HUDEP-2 (cell line): ENCODE measurements at regions not wholly inside any gene's neighbourhood (a gene's known extent, or its start where the extent isn't known, plus 50 kb on each side); places are given as distances from the start of the nearest gene placed in this dataset.
A peak's percentile ranks its signal among the peaks of the same experiment; 100 is the strongest.

Source experiments
- DNase-seq, 76 experiments: peaks; one replicate each; lab custom pipeline; 2025; ENCODE audit not compliant: unreplicated experiment in 76 of 76; lab: John Stamatoyannopoulos, UW

DNA sequence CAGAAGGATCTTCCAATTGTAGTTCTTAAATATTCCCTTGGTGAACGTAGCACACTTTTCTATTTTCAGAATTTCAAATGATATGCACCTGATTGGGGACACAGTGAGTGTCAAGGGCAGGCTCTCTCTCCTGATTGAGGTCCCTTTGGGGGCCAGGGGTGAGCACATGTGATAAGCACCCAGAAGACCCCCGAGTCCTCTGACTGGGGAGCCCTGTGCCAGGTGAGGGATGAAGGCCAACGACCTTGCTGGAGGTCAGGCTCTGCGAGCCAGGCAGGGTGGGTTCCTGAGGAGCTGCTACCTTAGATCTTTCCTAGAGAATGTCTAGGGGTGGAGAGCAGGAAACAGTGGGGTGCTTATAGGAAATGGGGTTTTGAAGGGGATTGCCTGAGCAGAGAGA is 1253.9 kb downstream of the BRD1 start:
- DNase-seq, result no peak

DNA sequence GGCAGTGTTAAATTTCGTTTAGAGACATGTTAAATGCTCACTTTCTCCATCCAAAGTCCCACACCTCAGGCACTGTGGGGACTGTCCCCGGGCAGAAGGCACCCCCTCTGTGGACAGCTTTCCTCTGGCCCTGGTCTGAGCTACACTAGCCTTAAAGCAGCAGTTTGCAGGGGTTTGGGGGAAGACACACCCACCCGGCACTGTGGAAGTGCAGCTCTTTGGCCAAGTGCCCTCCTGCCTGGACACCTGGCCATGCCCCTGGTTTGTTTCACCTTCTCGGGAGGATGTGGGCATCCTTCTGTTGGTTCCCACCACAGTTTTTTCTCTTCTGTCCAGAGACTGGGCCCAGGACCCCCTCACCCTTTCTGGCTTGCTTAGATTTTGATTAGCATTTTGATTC is 1254.7 kb downstream of the BRD1 start:
- DNase-seq, result no peak

DNA sequence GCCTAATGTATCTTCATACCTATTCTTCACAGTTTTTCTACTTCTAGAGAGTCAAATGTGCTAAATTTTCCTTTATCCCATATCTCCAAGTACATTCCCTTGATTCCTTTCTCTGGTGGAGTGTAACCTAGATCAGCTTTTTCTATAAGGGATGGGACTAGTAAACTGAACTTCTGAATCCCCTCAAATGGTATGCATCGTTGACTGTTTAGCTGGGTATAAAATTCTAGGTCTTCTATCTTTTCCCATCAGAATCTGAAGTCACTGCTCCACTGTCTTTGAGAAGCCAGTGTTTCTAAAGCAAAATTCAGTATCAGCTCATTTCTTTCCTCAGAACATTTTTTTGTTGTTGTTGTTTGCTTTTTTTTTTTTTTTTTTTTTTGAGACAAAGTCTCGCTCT is 1256.8 kb downstream of the BRD1 start:
- DNase-seq, result no peak

- no peak for DNase-seq
These were observed 1258.0 kb downstream of the BRD1 start for GRCh38 chr22:48569476-48570233.

DNA sequence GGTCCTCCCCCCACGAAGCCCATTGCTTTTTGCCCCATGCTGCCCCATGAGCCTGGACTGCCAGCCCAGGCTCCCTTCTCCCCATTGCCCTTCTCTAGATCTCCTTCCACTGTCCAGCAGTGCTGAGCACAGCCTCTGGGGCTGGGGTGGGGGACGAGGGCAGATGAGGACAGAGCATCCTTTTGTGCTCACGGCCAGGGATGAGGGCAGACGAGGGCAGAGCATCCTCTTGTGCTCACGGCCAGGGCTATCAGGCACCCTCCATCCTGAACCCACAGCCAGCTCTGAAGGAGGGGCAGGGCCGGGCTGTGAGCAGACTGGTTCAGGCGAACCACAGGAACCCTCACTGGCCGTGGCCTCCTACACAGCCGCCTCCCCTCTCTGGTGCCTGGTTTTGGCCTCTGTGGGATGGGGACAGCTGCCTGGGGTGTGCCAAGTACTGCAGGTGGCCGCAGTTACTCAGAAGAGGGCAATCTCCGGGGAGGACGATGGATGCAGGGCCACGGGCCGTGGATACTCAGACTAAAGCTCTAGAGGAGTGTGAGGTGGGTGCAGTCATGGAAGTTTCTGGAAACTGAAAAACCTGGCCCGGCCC is 1258.8 kb downstream of the BRD1 start:
- DNase-seq, result no peak

- peak in 73 of 76 experiments; percentile 7 to 88 (median 64) for DNase-seq
These were observed 1260.3 kb downstream of the BRD1 start for GRCh38 chr22:48567213-48567975.

- DNase-seq, result no peak
These were observed 1260.9 kb downstream of the BRD1 start for GRCh38 chr22:48566741-48567140.

GRCh38 chr22:48565901-48566501 is 1261.7 kb downstream of the BRD1 start:
- DNase-seq, result no peak

- no peak for DNase-seq
These were observed 1262.7 kb downstream of the BRD1 start for GRCh38 chr22:48564995-48565394.

- no peak for DNase-seq
These were observed 1263.7 kb downstream of the BRD1 start for GRCh38 chr22:48563966-48564330.

DNA sequence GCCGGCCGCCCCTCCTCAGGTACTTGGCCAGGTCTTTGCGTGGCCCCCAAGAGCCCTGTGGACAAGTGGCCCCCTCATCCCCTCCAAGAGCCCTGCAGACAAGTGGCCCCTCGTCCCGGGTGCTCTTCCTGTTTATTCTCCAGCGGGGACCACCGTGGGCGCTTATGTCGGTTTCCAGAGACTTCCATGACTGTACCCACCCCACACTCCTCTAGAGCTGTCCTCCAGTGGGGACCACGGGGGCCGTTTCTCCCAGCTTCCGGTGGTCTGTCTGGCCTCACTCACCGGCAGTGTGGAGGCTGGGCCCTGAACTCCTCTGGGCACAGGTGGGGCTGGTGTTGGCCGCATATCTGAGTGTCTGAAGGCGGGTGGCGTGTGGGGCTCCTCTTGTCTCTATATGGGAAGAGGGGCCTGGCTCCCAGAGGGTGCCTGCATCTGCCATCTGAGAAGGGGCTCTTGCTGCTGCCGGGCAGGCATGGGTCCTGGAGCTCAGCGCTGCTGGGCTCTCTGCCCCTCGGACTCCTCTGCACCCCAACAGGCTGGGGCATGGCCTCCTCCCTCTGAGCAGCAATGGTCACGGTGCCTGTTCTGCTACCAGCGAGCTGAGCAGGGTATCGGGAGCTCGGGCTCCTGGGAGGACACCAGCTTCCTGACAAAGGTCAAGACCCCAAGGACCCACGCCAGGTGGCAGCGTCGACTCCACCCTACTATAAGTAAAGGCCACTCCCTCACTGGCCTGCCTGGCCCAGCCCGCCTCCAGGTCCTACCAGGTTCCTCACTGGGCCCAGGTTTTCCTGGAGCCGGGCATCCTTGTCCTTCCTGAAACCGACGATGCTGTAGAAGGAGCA is 1264.3 kb downstream of the BRD1 start:
- no peak for DNase-seq

- no peak for DNase-seq
These were observed 1266.0 kb downstream of the BRD1 start for GRCh38 chr22:48561676-48562075.

DNA sequence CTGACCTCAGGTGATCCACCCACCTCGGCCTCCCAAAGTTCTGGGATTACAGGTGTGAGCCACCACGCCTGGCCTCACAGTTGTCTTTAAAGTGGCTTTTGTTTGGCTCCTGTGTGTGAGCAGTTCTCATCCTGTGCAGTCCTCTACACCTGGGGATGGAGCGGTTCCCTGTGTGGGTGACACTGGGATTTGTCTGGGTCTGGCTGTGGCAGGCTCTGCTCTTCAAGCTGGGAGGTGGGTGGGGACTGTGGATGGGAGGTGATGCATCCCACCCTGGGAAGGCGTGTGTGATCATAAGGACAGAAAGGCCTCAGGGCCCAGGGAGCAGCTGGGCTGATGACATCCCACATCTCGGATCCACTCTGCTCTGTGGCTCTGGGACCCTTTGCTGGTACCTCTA is 1266.8 kb downstream of the BRD1 start:
- DNase-seq, result no peak

GRCh38 chr22:48560389-48560751 is 1267.3 kb downstream of the BRD1 start:
- no peak for DNase-seq

GRCh38 chr22:48559647-48560388 is 1267.9 kb downstream of the BRD1 start:
- no peak for DNase-seq

DNA sequence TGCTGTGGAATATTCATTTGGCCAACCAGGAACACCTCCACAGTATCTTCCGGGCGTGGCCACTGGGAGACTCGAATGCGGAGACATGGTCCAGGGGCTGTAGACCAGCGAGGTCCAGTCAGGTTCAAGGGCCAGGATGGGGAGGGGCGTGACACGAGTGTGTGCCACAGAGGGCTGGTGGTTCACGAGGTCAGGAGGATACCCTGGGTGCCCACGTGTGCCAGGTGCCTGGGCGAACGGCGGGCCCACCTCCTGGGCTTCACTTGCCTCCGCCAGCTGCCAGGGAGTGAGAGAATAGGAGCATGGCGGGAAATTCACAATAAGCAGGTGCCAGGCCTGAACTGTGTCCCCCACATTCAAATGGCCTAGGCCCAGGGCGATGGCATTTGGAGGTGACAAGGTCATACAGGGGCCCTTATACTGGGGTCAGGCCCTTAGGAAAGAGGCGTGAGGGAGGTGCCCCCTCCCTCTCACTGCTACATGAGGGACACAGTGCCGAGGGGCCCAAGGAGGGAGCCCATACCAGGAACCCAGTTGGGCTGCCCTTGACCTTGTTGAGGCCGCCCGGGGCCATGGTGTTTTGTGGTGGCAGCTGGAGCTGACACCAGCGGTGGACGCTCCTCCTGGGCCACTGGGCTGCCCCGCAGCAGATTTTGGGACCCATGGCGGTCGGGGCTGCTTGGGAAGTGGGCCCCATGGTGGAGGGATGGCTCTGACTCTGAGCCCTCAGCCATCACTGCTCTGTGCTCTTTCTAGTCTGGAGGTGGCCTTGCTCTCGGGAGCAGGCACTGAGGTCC is 1268.9 kb downstream of the BRD1 start:
- no peak for DNase-seq

GRCh38 chr22:48558016-48558415 is 1269.7 kb downstream of the BRD1 start:
- no peak for DNase-seq

DNA sequence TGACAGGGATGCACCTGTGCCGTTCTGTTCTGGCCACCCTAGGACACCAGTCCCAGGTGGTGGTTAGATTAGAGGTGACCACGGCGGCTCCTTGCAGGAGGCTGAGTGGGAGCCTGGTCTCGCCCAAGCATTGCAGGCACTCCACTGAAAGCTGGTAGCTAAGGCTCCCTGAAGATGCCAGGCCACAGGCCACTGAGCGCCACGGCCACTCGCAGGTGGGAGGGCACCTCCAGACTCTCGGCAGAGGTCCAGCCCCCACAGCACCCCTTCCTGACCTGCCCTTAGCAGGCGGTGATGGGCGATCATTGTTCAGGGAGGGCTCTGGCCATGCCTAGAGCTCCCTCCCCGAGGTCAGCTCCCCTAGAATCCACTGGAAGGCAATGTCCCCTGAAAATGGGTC is 1270.2 kb downstream of the BRD1 start:
- no peak for DNase-seq

GRCh38 chr22:48556751-48557150 is 1270.9 kb downstream of the BRD1 start:
- no peak for DNase-seq
